GM12892 (cell line): ENCODE measurements at regions not wholly inside any gene's neighbourhood (a gene's known extent, or its start where the extent isn't known, plus 50 kb on each side); places are given as distances from the start of the nearest gene placed in this dataset.

ENCODE experiments used
- DNase-seq: peaks from one replicate; pipeline ENCODE4 v3.0.0; 2011; ENCODE audit not compliant: insufficient read length
- FAIRE-seq: peaks from 2 replicates; lab custom pipeline; 2011; peaks lifted over from hg19 to GRCh38; lab: Jason Lieb, UNC
- POLR2A ChIP-seq: IDR thresholded peaks from 2 replicates; pipeline ENCODE4 v1.6.1; 2011; ENCODE audit warnings: low read depth, low read length, control low read depth
- POLR2AphosphoS5 ChIP-seq: IDR thresholded peaks from 2 replicates; pipeline ENCODE4 v1.6.1; 2011; ENCODE audit warnings: low read depth, low read length, control low read depth
- TAF1 ChIP-seq: IDR thresholded peaks from 2 replicates; pipeline ENCODE4 v1.6.1; 2011; ENCODE audit warnings: low read depth, mild to moderate bottlenecking, control low read depth, low read length, borderline replicate concordance

DNA sequence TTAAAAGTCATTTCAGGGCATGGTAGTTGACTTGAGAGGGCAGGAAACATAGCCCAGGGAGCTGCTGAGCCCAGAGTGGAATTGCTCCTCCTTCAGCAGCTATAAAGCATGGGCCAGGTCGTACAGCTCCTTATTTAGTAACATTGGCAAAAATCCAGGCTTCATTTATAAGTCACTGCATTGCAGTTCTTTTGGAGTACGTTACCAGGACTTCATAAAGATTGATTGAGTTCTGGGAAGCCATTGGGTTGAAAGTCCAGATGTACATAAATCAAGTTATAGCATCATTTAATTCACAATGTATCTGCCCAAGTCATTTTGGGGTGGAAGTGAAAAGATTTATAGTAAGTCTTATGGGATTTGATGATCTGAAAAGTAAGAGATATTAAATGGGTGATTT, 53.0 kb upstream of the ANKEF1 start:
- DNase-seq (no peak), FAIRE-seq (no peak)
- TF ChIP-seq POLR2A (no peak), POLR2AphosphoS5 (no peak), TAF1 (no peak)

- FAIRE-seq (no peak), DNase-seq (no peak)
- no peak for TF ChIP-seq TAF1
- TF ChIP-seq POLR2A: no peak
- TF ChIP-seq POLR2AphosphoS5: no peak
Observed at GRCh38 chr20:9978397-9979004, 56.3 kb upstream of the ANKEF1 start.

- no peak for TF ChIP-seq POLR2A
- TF ChIP-seq POLR2AphosphoS5: no peak
- no peak for TF ChIP-seq TAF1
Observed at GRCh38 chr20:9977629-9978028, 57.2 kb upstream of the ANKEF1 start.

GRCh38 chr20:9974324-9974723, 60.5 kb upstream of the ANKEF1 start:
- FAIRE-seq (no peak), DNase-seq (no peak)
- no peak for TF ChIP-seq POLR2A
- TF ChIP-seq POLR2AphosphoS5: no peak
- no peak for TF ChIP-seq TAF1

More at GRCh38 chr20:9977629-9978028, 57.2 kb upstream of the ANKEF1 start:
- no peak for DNase-seq
- no peak for FAIRE-seq

DNA sequence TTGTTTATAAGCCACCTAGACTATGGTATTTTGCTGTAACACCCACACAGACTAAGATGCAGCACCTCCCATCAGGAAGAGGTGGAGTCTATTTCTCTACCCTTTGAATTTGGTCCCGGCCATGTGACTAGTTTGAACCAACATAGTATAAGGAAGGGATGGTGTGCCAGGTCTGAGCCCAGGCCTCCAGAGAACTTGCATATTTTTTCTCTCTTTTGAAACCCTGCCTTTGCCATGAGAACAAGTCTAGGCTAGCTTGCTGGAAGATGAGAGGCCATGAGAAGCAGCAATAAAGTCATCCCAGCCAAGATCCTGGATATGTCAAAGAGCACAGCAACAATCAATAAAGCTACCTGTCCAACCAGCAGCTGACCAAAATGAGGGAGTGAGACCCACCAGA, 63.0 kb upstream of the ANKEF1 start:
- DNase-seq (no peak), FAIRE-seq (no peak)
- no peak for TF ChIP-seq POLR2AphosphoS5
- TF ChIP-seq POLR2A: no peak
- no peak for TF ChIP-seq TAF1

GRCh38 chr20:9969626-9970025, 65.2 kb upstream of the ANKEF1 start:
- DNase-seq: no peak
- FAIRE-seq: no peak
- TF ChIP-seq POLR2A: no peak
- TF ChIP-seq TAF1: no peak
- no peak for TF ChIP-seq POLR2AphosphoS5

GRCh38 chr20:9968015-9968414, 66.8 kb upstream of the ANKEF1 start:
- FAIRE-seq (no peak), DNase-seq (no peak)
- TF ChIP-seq POLR2A (no peak), POLR2AphosphoS5 (no peak), TAF1 (no peak)

DNA sequence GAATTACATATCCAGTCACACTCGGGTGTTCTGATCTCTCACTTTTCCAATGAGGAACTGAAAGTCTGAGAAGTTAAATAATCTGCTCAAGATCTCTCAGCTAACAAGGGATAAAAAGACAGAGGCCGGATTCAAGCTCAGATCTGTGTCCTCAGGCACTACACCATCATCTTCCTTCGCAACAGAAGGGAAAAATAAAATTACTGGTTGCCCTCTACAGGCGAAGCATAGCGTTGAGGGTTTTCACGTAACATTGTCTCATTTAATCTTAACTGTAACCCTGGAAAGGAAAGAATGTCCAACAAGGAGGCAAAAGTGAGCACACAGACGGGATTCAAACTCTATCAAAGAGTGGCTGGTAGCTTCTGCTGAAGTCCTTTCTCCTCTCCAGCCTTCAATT, 67.8 kb upstream of the ANKEF1 start:
- no peak for DNase-seq
- TF ChIP-seq POLR2AphosphoS5 (no peak), TAF1 (no peak), POLR2A (no peak)
- FAIRE-seq: no peak

DNA sequence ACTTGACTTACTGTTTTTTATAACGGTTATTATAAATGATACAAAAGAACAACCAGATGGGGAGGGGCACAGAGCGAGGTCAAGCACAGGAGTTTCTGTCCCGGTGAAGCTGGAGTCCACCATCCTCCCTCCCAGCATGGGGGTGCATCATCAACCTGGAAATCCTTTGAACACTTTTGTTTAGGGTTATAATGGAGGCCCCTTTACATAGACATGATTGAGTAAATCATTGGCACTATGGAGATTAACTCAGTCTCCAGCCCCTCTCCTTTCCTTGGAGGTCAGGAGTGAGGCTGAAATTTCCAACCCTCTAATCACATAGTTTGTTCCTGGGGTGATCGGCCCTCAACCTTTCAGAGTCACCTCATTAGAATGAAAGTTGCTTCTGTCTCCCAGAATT, 71.8 kb upstream of the ANKEF1 start:
- FAIRE-seq (no peak), DNase-seq (no peak)
- TF ChIP-seq POLR2A (no peak), TAF1 (no peak), POLR2AphosphoS5 (no peak)

DNA sequence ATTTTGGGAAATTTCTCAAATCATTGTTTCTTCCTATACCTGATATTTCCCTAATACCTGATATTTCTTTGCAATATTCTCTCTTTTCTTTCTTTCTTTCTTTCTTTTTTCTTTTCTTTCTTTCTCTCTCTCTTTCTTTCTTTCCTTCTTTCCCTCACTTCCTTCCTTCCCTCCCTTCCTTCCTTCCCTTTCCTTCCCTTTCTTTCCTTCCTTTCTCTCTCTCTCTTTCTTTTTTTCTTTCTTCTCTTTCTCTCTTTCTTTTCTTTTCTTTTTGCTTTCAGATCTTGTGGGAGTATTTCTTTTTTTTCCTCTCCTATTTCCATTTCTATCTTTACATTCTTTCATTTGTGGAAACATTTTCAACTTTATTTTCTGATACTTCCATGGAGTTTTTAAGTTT, 76.1 kb upstream of the ANKEF1 start:
- DNase-seq (no peak), FAIRE-seq (no peak)
- no peak for TF ChIP-seq TAF1
- no peak for TF ChIP-seq POLR2A
- TF ChIP-seq POLR2AphosphoS5: no peak

- FAIRE-seq: no peak
- TF ChIP-seq POLR2A (no peak), TAF1 (no peak), POLR2AphosphoS5 (no peak)
- no peak for DNase-seq
Observed at GRCh38 chr20:9955646-9956045, 79.1 kb upstream of the ANKEF1 start.

DNA sequence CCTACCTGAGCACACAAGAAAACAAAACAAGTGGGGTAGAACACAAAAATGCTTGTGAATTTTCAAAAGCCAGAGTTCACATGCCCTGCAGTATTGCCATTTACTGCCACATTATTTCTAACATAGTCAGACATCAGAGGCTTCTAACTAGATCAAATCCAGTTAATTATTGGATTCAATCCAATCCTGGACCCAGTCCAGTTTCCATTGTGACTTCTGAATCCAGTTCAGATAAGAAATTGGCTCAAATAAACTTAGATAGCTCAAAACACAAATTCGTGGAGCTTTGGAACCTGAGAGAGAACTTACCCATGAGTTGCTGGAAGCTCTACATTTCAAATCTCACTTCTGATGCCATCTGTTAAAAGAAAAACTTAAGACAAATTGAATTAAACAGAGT, 85.2 kb upstream of the ANKEF1 start:
- FAIRE-seq (no peak), DNase-seq (no peak)
- TF ChIP-seq TAF1: no peak
- TF ChIP-seq POLR2AphosphoS5: no peak
- TF ChIP-seq POLR2A: no peak

DNA sequence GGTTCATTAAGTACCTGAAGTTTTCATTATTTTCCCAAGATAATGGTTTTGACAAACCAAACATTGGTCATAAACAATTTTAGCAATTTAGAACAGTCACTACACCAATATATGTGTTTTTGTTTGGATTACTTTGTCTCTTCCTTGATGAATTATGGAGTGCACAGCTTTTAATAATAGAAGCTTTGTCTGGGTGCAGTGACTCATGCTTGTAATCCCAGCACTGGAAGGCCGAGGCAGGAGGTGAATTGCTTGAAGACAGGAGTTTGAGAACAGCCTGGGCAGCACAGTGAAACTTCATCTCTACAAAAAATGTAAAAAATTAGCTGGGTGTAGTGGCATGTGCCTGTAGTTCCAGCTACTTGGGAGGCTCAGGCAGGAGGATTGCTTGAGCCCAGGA, 89.4 kb upstream of the ANKEF1 start:
- FAIRE-seq (no peak), DNase-seq (no peak)
- TF ChIP-seq POLR2AphosphoS5 (no peak), POLR2A (no peak), TAF1 (no peak)
